Neural cell (in vitro differentiated cells): ENCODE measurements at regions not wholly inside any gene's neighbourhood (a gene's known extent, or its start where the extent isn't known, plus 50 kb on each side); places are given as distances from the start of the nearest gene placed in this dataset.

ENCODE experiments used
- H2AFZ ChIP-seq: fragments of 200-600, 300-800 bp; sonication (generic), shearing (Covaris generic); 2 replicates; pipeline ENCODE4 v1.6.0; 2014; ENCODE audit warnings: low read depth, mild to moderate bottlenecking, antibody characterized with exemption, low read length, moderate library complexity
- H3F3A ChIP-seq: fragments of 200-600 bp; shearing (Covaris generic); 2 replicates; pipeline ENCODE4 v1.6.1; 2016; ENCODE audit warnings: mild to moderate bottlenecking, moderate library complexity, mixed read lengths, antibody characterized with exemption, low read length; ENCODE audit not compliant: insufficient read depth, poor library complexity, severe bottlenecking
- H3K27ac ChIP-seq: fragments of 200-600, 300-800 bp; sonication (generic), shearing (Covaris generic); 2 replicates; pipeline ENCODE4 v1.5.1; 2014; ENCODE audit warnings: mild to moderate bottlenecking, low read length, moderate library complexity
- H3K27me3 ChIP-seq: fragments of 300-800, 200-600 bp; sonication (generic), shearing (Covaris generic); 2 replicates; pipeline ENCODE4 v1.6.0; 2014; ENCODE audit warnings: mild to moderate bottlenecking, low read depth, low read length, moderate library complexity; ENCODE audit not compliant: insufficient read depth
- H3K36me3 ChIP-seq: fragments of 300-800, 200-600 bp; sonication (generic), shearing (Covaris generic); 2 replicates; pipeline ENCODE4 v1.5.1; 2014; ENCODE audit warnings: mild to moderate bottlenecking, antibody characterized with exemption, low read length, moderate library complexity; ENCODE audit not compliant: insufficient read depth
- H3K4me2 ChIP-seq: fragments of 300-800, 200-600 bp; sonication (generic), shearing (Covaris generic); 2 replicates; pipeline ENCODE4 v1.6.0; 2014; ENCODE audit warnings: mild to moderate bottlenecking, low read length
- H3K4me3 ChIP-seq: fragments of 300-800, 200-600 bp; sonication (generic), shearing (Covaris generic); 2 replicates; pipeline ENCODE4 v1.5.1; 2014; ENCODE audit warnings: mild to moderate bottlenecking, low read length, moderate library complexity
- H3K79me2 ChIP-seq: fragments of 200-600 bp; shearing (Covaris generic); replicated peaks from 2 replicates; pipeline ENCODE4 v1.6.0; 2014; ENCODE audit warnings: mild to moderate bottlenecking, low read length, moderate library complexity; ENCODE audit not compliant: insufficient read depth
- H3K9ac ChIP-seq: fragments of 300-800, 200-600 bp; sonication (generic), shearing (Covaris generic); 2 replicates; pipeline ENCODE4 v1.6.1; 2016; ENCODE audit warnings: mild to moderate bottlenecking, low read length, mixed read lengths
- H3K9me2 ChIP-seq: fragments of 200-600 bp; shearing (Covaris generic); 2 replicates; pipeline ENCODE4 v1.6.1; 2016; ENCODE audit warnings: mild to moderate bottlenecking, low read length, mixed read lengths; ENCODE audit not compliant: insufficient read depth
- H3K9me3 ChIP-seq: fragments of 200-600, 300-800 bp; sonication (generic), shearing (Covaris generic); 2 replicates; pipeline ENCODE4 v1.6.1; 2016; ENCODE audit warnings: mild to moderate bottlenecking, mixed run types, low read length, moderate library complexity, mixed read lengths
- H4K20me1 ChIP-seq: fragments of 200-600 bp; shearing (Covaris generic); 2 replicates; pipeline ENCODE4 v1.6.1; 2016; ENCODE audit warnings: mild to moderate bottlenecking, mixed run types; ENCODE audit not compliant: insufficient read depth
- EP300 ChIP-seq: fragments of 450-650 bp; conservative IDR thresholded peaks from 2 replicates; pipeline ENCODE4 v1.6.1; 2014; ENCODE audit warnings: antibody characterized with exemption, mild to moderate bottlenecking, moderate library complexity; ENCODE audit not compliant: poor library complexity, severe bottlenecking
- EZH2 ChIP-seq: fragments of 200-600, 300-800 bp; shearing (Covaris generic), sonication (generic); IDR thresholded peaks from 2 replicates; pipeline ENCODE4 v1.6.1; 2014; ENCODE audit warnings: antibody characterized with exemption, low read length, borderline replicate concordance, mild to moderate bottlenecking; ENCODE audit not compliant: insufficient read depth, poor library complexity, severe bottlenecking
- MXI1 ChIP-seq: fragments of 450-650 bp; conservative IDR thresholded peaks from 2 replicates; pipeline ENCODE4 v1.6.1; 2014; ENCODE audit warnings: antibody characterized with exemption, mild to moderate bottlenecking; ENCODE audit not compliant: poor library complexity, severe bottlenecking
- POLR2AphosphoS5 ChIP-seq: IDR thresholded peaks from 2 replicates; pipeline ENCODE4 v1.6.1; 2012
- RAD21 ChIP-seq: fragments of 450-650 bp; conservative IDR thresholded peaks from 2 replicates; pipeline ENCODE4 v1.6.1; 2014; ENCODE audit warnings: antibody characterized with exemption, mild to moderate bottlenecking, moderate library complexity
- SMC3 ChIP-seq: fragments of 450-650 bp; conservative IDR thresholded peaks from 2 replicates; pipeline ENCODE4 v1.6.1; 2014; ENCODE audit warnings: antibody characterized with exemption, mild to moderate bottlenecking, moderate library complexity; ENCODE audit not compliant: poor library complexity
- TAF1 ChIP-seq: IDR thresholded peaks from 2 replicates; pipeline ENCODE4 v1.6.1; 2012; ENCODE audit warnings: low read depth
- TF ChIP-seq, protein P1 (sequence below): fragments of 450-650 bp; IDR thresholded peaks from 2 replicates; pipeline ENCODE4 v1.5.1; 2014; ENCODE audit warnings: antibody characterized with exemption, mild to moderate bottlenecking, moderate library complexity; ENCODE audit not compliant: poor library complexity, severe bottlenecking
- TF ChIP-seq, protein P2 (sequence below): IDR thresholded peaks from 2 replicates; pipeline ENCODE4 v1.6.1; 2012; ENCODE audit warnings: borderline replicate concordance

DNA sequence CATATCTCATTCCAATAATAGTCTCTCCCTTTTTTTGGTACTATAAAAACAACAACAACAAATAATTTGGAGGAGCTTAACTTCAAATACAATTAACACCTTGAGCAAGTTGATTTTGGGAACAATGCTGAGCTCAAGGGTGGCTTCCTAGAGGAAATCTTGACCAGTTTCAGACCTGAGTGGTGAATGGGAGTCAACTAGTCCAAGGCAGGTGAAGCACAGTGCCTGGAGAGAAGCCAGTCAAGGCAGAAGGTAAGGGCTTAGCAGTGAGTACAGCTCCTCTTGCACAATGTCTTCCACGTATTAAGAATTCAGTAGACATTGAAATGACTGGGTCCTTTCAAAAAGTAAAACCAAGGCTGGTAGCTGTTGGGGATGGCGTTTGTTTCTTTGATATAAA is 444.8 kb downstream of the ATP23 start:
- Histone ChIP-seq H3K27me3 (no peaks in the 10 kb centered on the region), H4K20me1 (no peaks in the 10 kb centered on the region), H2AFZ (no peak overlapping the region), H3K9me3 (no peaks in the 10 kb centered on the region), H3F3A (no peaks in the 10 kb centered on the region), H3K27ac (no peak overlapping the region), H3K79me2 (no peaks in the 10 kb centered on the region), H3K4me3 (no peak overlapping the region), H3K9ac (no peak overlapping the region), H3K36me3 (no peaks in the 10 kb centered on the region), H3K4me2 (no peak overlapping the region), H3K9me2 (no peaks in the 10 kb centered on the region)
- TF ChIP-seq, protein P1, sequence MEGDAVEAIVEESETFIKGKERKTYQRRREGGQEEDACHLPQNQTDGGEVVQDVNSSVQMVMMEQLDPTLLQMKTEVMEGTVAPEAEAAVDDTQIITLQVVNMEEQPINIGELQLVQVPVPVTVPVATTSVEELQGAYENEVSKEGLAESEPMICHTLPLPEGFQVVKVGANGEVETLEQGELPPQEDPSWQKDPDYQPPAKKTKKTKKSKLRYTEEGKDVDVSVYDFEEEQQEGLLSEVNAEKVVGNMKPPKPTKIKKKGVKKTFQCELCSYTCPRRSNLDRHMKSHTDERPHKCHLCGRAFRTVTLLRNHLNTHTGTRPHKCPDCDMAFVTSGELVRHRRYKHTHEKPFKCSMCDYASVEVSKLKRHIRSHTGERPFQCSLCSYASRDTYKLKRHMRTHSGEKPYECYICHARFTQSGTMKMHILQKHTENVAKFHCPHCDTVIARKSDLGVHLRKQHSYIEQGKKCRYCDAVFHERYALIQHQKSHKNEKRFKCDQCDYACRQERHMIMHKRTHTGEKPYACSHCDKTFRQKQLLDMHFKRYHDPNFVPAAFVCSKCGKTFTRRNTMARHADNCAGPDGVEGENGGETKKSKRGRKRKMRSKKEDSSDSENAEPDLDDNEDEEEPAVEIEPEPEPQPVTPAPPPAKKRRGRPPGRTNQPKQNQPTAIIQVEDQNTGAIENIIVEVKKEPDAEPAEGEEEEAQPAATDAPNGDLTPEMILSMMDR = no peak
- no peak for TF ChIP-seq SMC3

DNA sequence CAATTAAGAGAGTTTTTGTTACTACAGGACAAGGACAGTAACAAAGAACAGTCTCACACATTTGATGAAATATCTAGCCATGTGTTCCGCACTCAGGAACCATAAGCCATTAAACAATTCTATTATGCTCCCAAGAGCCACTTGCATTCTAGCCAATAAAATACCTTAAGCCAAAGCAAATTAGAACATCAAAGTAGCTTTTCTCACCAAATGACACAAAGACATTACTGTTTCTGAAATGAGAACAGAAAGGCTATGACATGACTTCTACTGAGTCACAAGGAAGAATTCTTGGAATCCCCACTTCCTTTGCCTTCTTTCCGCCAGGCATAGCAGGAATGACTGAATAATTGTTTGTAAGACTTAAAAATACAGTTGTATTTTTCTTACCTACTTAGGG is 445.8 kb downstream of the ATP23 start:
- Histone ChIP-seq H4K20me1 (no peaks in the 10 kb centered on the region), H3K36me3 (no peaks in the 10 kb centered on the region), H3K9me2 (no peaks in the 10 kb centered on the region), H2AFZ (no peak overlapping the region), H3K9me3 (no peaks in the 10 kb centered on the region), H3K27me3 (no peaks in the 10 kb centered on the region), H3K9ac (no peak overlapping the region), H3K27ac (no peak overlapping the region), H3F3A (no peaks in the 10 kb centered on the region), H3K79me2 (no peaks in the 10 kb centered on the region), H3K4me3 (no peak overlapping the region), H3K4me2 (no peak overlapping the region)
- TF ChIP-seq EP300 (no peak), MXI1 (no peak), RAD21 (no peak), TAF1 (no peak), SMC3 (no peak)

DNA sequence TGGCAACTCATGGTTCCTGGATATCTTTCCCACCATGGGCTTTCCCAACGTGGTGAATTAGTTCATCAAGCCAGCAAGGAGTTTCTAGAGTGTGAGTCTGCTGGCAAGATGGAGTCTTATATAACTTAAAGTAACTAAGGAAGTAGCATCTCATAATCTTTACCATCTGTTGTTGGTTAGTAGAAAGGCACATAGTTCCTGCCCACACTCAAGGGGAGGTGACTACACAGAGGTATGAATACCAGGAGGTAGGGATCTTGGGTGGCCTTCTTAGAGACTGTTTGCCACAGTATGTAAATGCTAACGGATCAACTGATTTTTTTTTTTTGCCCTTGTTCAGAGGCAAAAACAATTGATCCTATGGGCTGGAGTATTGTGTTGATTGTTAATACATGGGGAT is 446.9 kb downstream of the ATP23 start:
- Histone ChIP-seq H2AFZ (no peak overlapping the region), H3K27me3 (no peaks in the 10 kb centered on the region), H3K4me3 (no peak overlapping the region), H3K79me2 (no peaks in the 10 kb centered on the region), H3F3A (no peaks in the 10 kb centered on the region), H3K9ac (no peak overlapping the region), H3K36me3 (no peaks in the 10 kb centered on the region), H3K9me2 (no peaks in the 10 kb centered on the region), H3K27ac (no peak overlapping the region), H3K4me2 (no peak overlapping the region), H3K9me3 (no peaks in the 10 kb centered on the region), H4K20me1 (no peaks in the 10 kb centered on the region)
- no peak for TF ChIP-seq POLR2AphosphoS5
- TF ChIP-seq RAD21 = no peak
- no peak for TF ChIP-seq MXI1
- TF ChIP-seq TAF1 = no peak
- no peak for TF ChIP-seq SMC3
- TF ChIP-seq EZH2 = no peak
- TF ChIP-seq, protein P1 = no peak
- TF ChIP-seq, protein P2, sequence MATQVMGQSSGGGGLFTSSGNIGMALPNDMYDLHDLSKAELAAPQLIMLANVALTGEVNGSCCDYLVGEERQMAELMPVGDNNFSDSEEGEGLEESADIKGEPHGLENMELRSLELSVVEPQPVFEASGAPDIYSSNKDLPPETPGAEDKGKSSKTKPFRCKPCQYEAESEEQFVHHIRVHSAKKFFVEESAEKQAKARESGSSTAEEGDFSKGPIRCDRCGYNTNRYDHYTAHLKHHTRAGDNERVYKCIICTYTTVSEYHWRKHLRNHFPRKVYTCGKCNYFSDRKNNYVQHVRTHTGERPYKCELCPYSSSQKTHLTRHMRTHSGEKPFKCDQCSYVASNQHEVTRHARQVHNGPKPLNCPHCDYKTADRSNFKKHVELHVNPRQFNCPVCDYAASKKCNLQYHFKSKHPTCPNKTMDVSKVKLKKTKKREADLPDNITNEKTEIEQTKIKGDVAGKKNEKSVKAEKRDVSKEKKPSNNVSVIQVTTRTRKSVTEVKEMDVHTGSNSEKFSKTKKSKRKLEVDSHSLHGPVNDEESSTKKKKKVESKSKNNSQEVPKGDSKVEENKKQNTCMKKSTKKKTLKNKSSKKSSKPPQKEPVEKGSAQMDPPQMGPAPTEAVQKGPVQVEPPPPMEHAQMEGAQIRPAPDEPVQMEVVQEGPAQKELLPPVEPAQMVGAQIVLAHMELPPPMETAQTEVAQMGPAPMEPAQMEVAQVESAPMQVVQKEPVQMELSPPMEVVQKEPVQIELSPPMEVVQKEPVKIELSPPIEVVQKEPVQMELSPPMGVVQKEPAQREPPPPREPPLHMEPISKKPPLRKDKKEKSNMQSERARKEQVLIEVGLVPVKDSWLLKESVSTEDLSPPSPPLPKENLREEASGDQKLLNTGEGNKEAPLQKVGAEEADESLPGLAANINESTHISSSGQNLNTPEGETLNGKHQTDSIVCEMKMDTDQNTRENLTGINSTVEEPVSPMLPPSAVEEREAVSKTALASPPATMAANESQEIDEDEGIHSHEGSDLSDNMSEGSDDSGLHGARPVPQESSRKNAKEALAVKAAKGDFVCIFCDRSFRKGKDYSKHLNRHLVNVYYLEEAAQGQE = no peak
- no peak for TF ChIP-seq EP300
